Transverse colon (tissue), 4 donors: ENCODE measurements at regions not wholly inside any gene's neighbourhood (a gene's known extent, or its start where the extent isn't known, plus 50 kb on each side); places are given as distances from the start of the nearest gene placed in this dataset.

Source experiments
- DNase-seq: peaks from one replicate; pipeline ENCODE4 v3.0.0-alpha.2; 2019
- H3K27ac ChIP-seq, 4 donors: fragments of 200-600 bp; sonication (generic); 2 replicates each; pipeline ENCODE4 v1.5.1; 2016 to 2018; ENCODE audit warnings: inconsistent platforms in 4 of 4
- H3K27me3 ChIP-seq: fragments of 200-600 bp; sonication (generic); 2 replicates; pipeline ENCODE4 v1.5.1; 2017; ENCODE audit warnings: inconsistent platforms
- H3K36me3 ChIP-seq, 4 donors: fragments of 200-600 bp; sonication (generic); 2 replicates each; pipeline ENCODE4 v1.5.1; 2017 to 2019; ENCODE audit warnings: inconsistent platforms in 4 of 4
- H3K4me1 ChIP-seq, 4 donors: fragments of 200-600 bp; sonication (generic); 2 replicates each; pipeline ENCODE4 v1.5.1; 2017 to 2020; ENCODE audit warnings: inconsistent platforms in 4 of 4
- H3K4me3 ChIP-seq, 4 donors: fragments of 200-600 bp; sonication (generic); 1 replicate in 1 of 4; 2 replicates in 3 of 4; pipeline versions ENCODE4 v1.5.1 to v1.6.1; 2017 to 2019; ENCODE audit warnings: inconsistent platforms in 4 of 4
- H3K9me3 ChIP-seq, 2 donors: fragments of 200-600 bp; sonication (generic); 2 replicates each; pipeline ENCODE4 v1.5.1; 2017 to 2019; ENCODE audit warnings: inconsistent platforms in 2 of 2
- CTCF ChIP-seq, 5 experiments: fragments of 200-600 bp in 3 of 5; fragments of 450-650 bp in 2 of 5; sonication (generic) in 3 of 5; IDR thresholded peaks; 1 replicate in 2 of 5; 2 replicates in 3 of 5; pipeline ENCODE4 v1.5.1; 2016 to 2017; ENCODE audit warnings: antibody characterized with exemption in 5 of 5, inconsistent platforms in 3 of 5, mild to moderate bottlenecking in 2 of 5, moderate library complexity in 1 of 5
- EP300 ChIP-seq: sonication (generic); formaldehyde crosslinking; IDR thresholded peaks from one replicate; pipeline ENCODE4 v1.6.1; 2017; ENCODE audit warnings: antibody characterized with exemption, low read depth
- POLR2A ChIP-seq: fragments of 450-650 bp; IDR thresholded peaks from one replicate; pipeline ENCODE4 v1.6.1; 2016; ENCODE audit warnings: antibody characterized with exemption, mild to moderate bottlenecking, moderate library complexity
- POLR2AphosphoS5 ChIP-seq, 3 donors: sonication (generic); formaldehyde crosslinking; IDR thresholded peaks; one replicate each; pipeline ENCODE4 v1.6.1; 2016; ENCODE audit warnings: antibody characterized with exemption in 3 of 3
- WGBS, 2 donors: methylation state at CpG; one replicate each; pipeline ENCODE4 v1.1.5; 2018; ENCODE audit warnings: low coverage in 1 of 2; 5-methylcytosine and 5-hydroxymethylcytosine counted together
- in situ Hi-C, 4 donors: fragments of 200-750 bp; cut with MboI; loops; one replicate each; pipeline versions ENCODE4 v1.15.0 to v1.15.1; 2017; ENCODE audit warnings: low sequenced_read_pairs in 3 of 4, low pct_ligation_motif_present in 1 of 4, low pct_unique_long_range_greater_than_20kb in 1 of 4
- intact Hi-C: fragments of 100-400 bp; cut with DNase I; formaldehyde crosslinking; loops from one replicate; pipeline ENCODE4 v1.15.1; 2023; ENCODE audit warnings: low total_unique reads

GRCh38 chr5:124302533-124302932 is 443.9 kb downstream of the ZNF608 start:
- 36 to 58% methylated on average over 2 of the region's 2 CpGs for WGBS, 2 donors
- intact Hi-C loops = no loop called here
- in situ Hi-C loops = no loop called here
- no peak for DNase-seq
- H3K4me3 ChIP-seq = no peak overlapping the region
- no peaks in the 10 kb centered on the region for H3K36me3 ChIP-seq
- peak overlapping the region; percentile 21 to 50 (median 44) for H3K27ac ChIP-seq
- H3K4me1 ChIP-seq = peaks cover 0 to 7% (median 0%) of the 10 kb centered on the region in 4 donors
- H3K9me3 ChIP-seq = no peaks in the 10 kb centered on the region
- TF ChIP-seq POLR2A (no peak), POLR2AphosphoS5 (IDR thresholded peaks at IDR 0.05) (peak in 1 of 3 donors; percentile 10)
- no peaks in the 10 kb centered on the region for H3K27me3 ChIP-seq

GRCh38 chr5:124301850-124302249 is 444.6 kb downstream of the ZNF608 start:
- in situ Hi-C loops (no loop called here), intact Hi-C loops (no loop called here)
- peaks cover 0 to 7% (median 0%) of the 10 kb centered on the region in 4 donors for H3K4me1 ChIP-seq
- DNase-seq = no peak
- H3K27me3 ChIP-seq = no peaks in the 10 kb centered on the region
- no peaks in the 10 kb centered on the region for H3K36me3 ChIP-seq
- TF ChIP-seq EP300 = no peak
- TF ChIP-seq CTCF (IDR thresholded peaks at IDR 0.05) = no peak
- no peak for TF ChIP-seq POLR2A
- no peak for TF ChIP-seq POLR2AphosphoS5 (IDR thresholded peaks at IDR 0.05)
- no peak overlapping the region for H3K4me3 ChIP-seq
- peak overlapping the region; percentile 21 to 50 (median 44) for H3K27ac ChIP-seq
- WGBS, 2 donors = 72 to 81% methylated on average over 2 of the region's 2 CpGs
- H3K9me3 ChIP-seq = no peaks in the 10 kb centered on the region

- Histone ChIP-seq H3K36me3 (no peaks in the 10 kb centered on the region), H3K4me1 (peaks cover 0 to 7% (median 0%) of the 10 kb centered on the region in 4 donors), H3K4me3 (no peak overlapping the region), H3K27ac (no peak overlapping the region), H3K9me3 (no peaks in the 10 kb centered on the region), H3K27me3 (no peaks in the 10 kb centered on the region)
- in situ Hi-C loops = no loop called here
- intact Hi-C loops = no loop called here
- TF ChIP-seq POLR2AphosphoS5 (IDR thresholded peaks at IDR 0.05) (no peak), POLR2A (no peak), EP300 (no peak), CTCF (IDR thresholded peaks at IDR 0.05) (no peak)
- DNase-seq = no peak
- WGBS, 2 donors = 85 to 90% methylated on average over 12 to 13 of the region's 13 CpGs
Measured at GRCh38 chr5:124300815-124301621, 445.4 kb downstream of the ZNF608 start.

GRCh38 chr5:124297826-124298225 is 448.6 kb downstream of the ZNF608 start:
- no peak overlapping the region for H3K27ac ChIP-seq
- WGBS, 2 donors = 39% methylated on average over 3 of the region's 3 CpGs; no CpG with 5 or more reads in 1 of the 2 donors
- DNase-seq = no peak
- no peaks in the 10 kb centered on the region for H3K36me3 ChIP-seq
- H3K27me3 ChIP-seq = no peaks in the 10 kb centered on the region
- no peak overlapping the region for H3K4me3 ChIP-seq
- H3K9me3 ChIP-seq = no peaks in the 10 kb centered on the region
- TF ChIP-seq POLR2A (no peak), CTCF (IDR thresholded peaks at IDR 0.05) (no peak), EP300 (no peak), POLR2AphosphoS5 (IDR thresholded peaks at IDR 0.05) (no peak)
- in situ Hi-C loops (no loop called here), intact Hi-C loops (no loop called here)
- peaks cover 0 to 7% (median 0%) of the 10 kb centered on the region in 4 donors for H3K4me1 ChIP-seq
